Fibroblast of lung (primary cell): ENCODE measurements at regions not wholly inside any gene's neighbourhood (a gene's known extent, or its start where the extent isn't known, plus 50 kb on each side); places are given as distances from the start of the nearest gene placed in this dataset.

ENCODE experiments used
- DNase-seq, 2 donors: peaks; one replicate each; pipeline versions ENCODE4 v3.0.0 to v3.0.0-alpha.2; 2010; ENCODE audit warnings: low read depth in 2 of 2
- H2AFZ ChIP-seq: 2 replicates; pipeline ENCODE4 v1.5.1; 2012; ENCODE audit warnings: low read length, control low read depth, inconsistent platforms
- H3K27ac ChIP-seq: 2 replicates; pipeline ENCODE4 v1.5.1; 2011; ENCODE audit warnings: low read length, control low read depth; ENCODE audit not compliant: insufficient read depth
- H3K27me3 ChIP-seq: 2 replicates; pipeline ENCODE4 v1.5.1; 2011; ENCODE audit warnings: mild to moderate bottlenecking, low read length; ENCODE audit not compliant: control insufficient read depth, insufficient read depth
- H3K36me3 ChIP-seq: 2 replicates; pipeline ENCODE4 v1.5.1; 2011; ENCODE audit warnings: low read length; ENCODE audit not compliant: control insufficient read depth, insufficient read depth
- H3K4me1 ChIP-seq: 2 replicates; pipeline ENCODE4 v1.5.1; 2011; ENCODE audit warnings: low read length; ENCODE audit not compliant: control insufficient read depth, insufficient read depth; ENCODE audit errors: extremely low read depth
- H3K4me2 ChIP-seq: 2 replicates; pipeline ENCODE4 v1.5.1; 2011; ENCODE audit warnings: low read length, control low read depth; ENCODE audit not compliant: insufficient read depth; ENCODE audit errors: extremely low read depth
- H3K4me3 ChIP-seq, 4 experiments: fragments of 200-600 bp in 1 of 4; sonication (generic) in 1 of 4; replicated peaks in 1 of 4; 2 replicates each; pipeline ENCODE4 v1.5.1; 2011 to 2016; ENCODE audit warnings: low read length in 4 of 4, low read depth in 3 of 4, mild to moderate bottlenecking in 3 of 4, control low read depth in 2 of 4, inconsistent platforms in 1 of 4, mixed read lengths in 1 of 4; ENCODE audit not compliant: insufficient read depth in 1 of 4; ENCODE audit errors: control extremely low read depth in 1 of 4
- H3K79me2 ChIP-seq: 2 replicates; pipeline ENCODE4 v1.5.1; 2012; ENCODE audit warnings: mild to moderate bottlenecking, low read length, inconsistent platforms; ENCODE audit not compliant: control insufficient read depth, insufficient read depth
- H3K9ac ChIP-seq: 2 replicates; pipeline ENCODE4 v1.5.1; 2011; ENCODE audit warnings: mild to moderate bottlenecking, low read length, control low read depth; ENCODE audit not compliant: insufficient read depth
- H3K9me3 ChIP-seq: 2 replicates; pipeline ENCODE4 v1.5.1; 2012; ENCODE audit warnings: low read depth, low read length; ENCODE audit not compliant: control insufficient read depth, insufficient read depth
- H4K20me1 ChIP-seq: 2 replicates; pipeline ENCODE4 v1.5.1; 2011; ENCODE audit warnings: low read length; ENCODE audit not compliant: control insufficient read depth, insufficient read depth; ENCODE audit errors: extremely low read depth
- CTCF ChIP-seq, 2 donors: IDR thresholded peaks in 1 of 2; conservative IDR thresholded peaks in 1 of 2; 1 replicate in 1 of 2; 2 replicates in 1 of 2; pipeline ENCODE4 v1.5.1; 2011 to 2012; ENCODE audit warnings: low read length in 2 of 2, control low read depth in 1 of 2, inconsistent platforms in 1 of 2, low read depth in 1 of 2, mild to moderate bottlenecking in 1 of 2
- EZH2 ChIP-seq: IDR thresholded peaks from 2 replicates; pipeline ENCODE4 v1.5.1; 2012; ENCODE audit warnings: low read length, control low read depth, mild to moderate bottlenecking; ENCODE audit errors: missing control alignments

GRCh38 chr5:173768267-173768806, 119.8 kb upstream of the CPEB4 start:
- H2AFZ ChIP-seq, result no peak overlapping the region
- H4K20me1 ChIP-seq, result no peaks in the 10 kb centered on the region
- peaks cover 5% of the 10 kb centered on the region for H3K4me1 ChIP-seq
- no peaks in the 10 kb centered on the region for H3K36me3 ChIP-seq
- H3K27ac ChIP-seq, result no peak overlapping the region
- no peak overlapping the region for H3K4me3 ChIP-seq
- H3K4me2 ChIP-seq, result no peak overlapping the region
- TF ChIP-seq EZH2 (no peak), CTCF (conservative IDR thresholded peaks at IDR 0.05 in 1 of 2, IDR thresholded peaks at IDR 0.05 in 1 of 2; ENCODE audit: low read depth in 1 of 2, low read length in 2 of 2) (no peak)
- H3K27me3 ChIP-seq, result peaks cover 3% of the 10 kb centered on the region
- H3K9me3 ChIP-seq, result no peaks in the 10 kb centered on the region
- H3K79me2 ChIP-seq, result no peaks in the 10 kb centered on the region
- no peak overlapping the region for H3K9ac ChIP-seq
- no peak for DNase-seq

- no peak overlapping the region for H3K27ac ChIP-seq
Observed at GRCh38 chr5:173768891-173769290, 119.3 kb upstream of the CPEB4 start.

GRCh38 chr5:173770637-173771036, 117.5 kb upstream of the CPEB4 start:
- no peak overlapping the region for H3K27ac ChIP-seq
- no peaks in the 10 kb centered on the region for H4K20me1 ChIP-seq
- H3K79me2 ChIP-seq, result no peaks in the 10 kb centered on the region
- DNase-seq, result no peak
- no peaks in the 10 kb centered on the region for H3K4me1 ChIP-seq
- no peak overlapping the region for H3K4me2 ChIP-seq
- no peak overlapping the region for H3K9ac ChIP-seq
- peaks cover 3% of the 10 kb centered on the region for H3K27me3 ChIP-seq
- no peak overlapping the region for H2AFZ ChIP-seq
- H3K36me3 ChIP-seq, result no peaks in the 10 kb centered on the region
- no peaks in the 10 kb centered on the region for H3K9me3 ChIP-seq
- H3K4me3 ChIP-seq, result no peak overlapping the region
- no peak for TF ChIP-seq CTCF (conservative IDR thresholded peaks at IDR 0.05 in 1 of 2, IDR thresholded peaks at IDR 0.05 in 1 of 2; ENCODE audit: low read depth in 1 of 2, low read length in 2 of 2)
- TF ChIP-seq EZH2, result no peak

More at GRCh38 chr5:173768891-173769290, 119.3 kb upstream of the CPEB4 start:
- Histone ChIP-seq H3K4me1 (peaks cover 5% of the 10 kb centered on the region), H3K36me3 (no peaks in the 10 kb centered on the region), H3K4me3 (no peak overlapping the region), H3K9ac (no peak overlapping the region), H4K20me1 (no peaks in the 10 kb centered on the region), H3K27me3 (peaks cover 3% of the 10 kb centered on the region), H2AFZ (no peak overlapping the region), H3K9me3 (no peaks in the 10 kb centered on the region), H3K4me2 (no peak overlapping the region), H3K79me2 (no peaks in the 10 kb centered on the region)
- no peak for DNase-seq
- no peak for TF ChIP-seq EZH2
